ENCODE measurements at regions not wholly inside any gene's neighbourhood (a gene's known extent, or its start where the extent isn't known, plus 50 kb on each side); places are given as distances from the start of the nearest gene placed in this dataset.

DNA sequence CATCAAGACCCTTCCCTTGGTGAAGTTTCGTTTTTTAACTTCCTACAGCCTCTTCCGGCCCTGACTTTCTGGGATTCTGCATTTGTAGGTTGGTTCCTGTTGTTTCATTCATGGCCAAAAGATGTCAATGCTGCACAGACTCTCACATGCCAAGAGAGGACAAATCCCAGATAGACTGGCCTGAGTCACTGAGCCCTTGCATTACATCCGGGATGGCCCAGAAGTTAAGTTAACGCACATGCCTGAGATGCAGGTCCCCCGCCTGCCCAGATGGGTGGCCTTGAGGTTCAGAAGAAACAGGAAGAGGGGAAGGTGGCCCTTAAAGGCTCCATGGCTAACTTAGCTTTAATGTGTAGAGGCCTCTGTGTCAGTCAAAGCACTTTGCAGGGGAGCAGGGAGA is 51.6 kb upstream of the SRGAP3 start:
- DNase-seq: no peak

DNA sequence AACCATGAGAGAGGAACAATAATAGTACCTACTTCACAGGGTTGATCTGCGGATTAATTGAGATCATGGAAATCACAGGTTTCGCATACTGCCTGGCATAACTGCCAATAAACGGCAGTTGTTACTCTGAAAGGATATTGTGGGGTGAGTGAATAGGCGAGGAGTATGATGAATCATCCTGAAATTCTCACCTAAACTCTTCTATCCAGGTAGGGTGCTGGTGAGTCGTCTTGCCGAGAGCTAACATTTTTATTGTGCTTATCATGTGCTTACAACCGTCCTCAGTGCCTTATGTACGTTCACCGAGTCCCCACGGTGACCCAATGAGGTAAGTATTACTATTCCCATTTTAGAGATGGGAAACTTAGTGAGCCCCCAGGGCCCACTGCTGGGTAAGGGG is 52.4 kb upstream of the SRGAP3 start:
- no peak for DNase-seq

DNA sequence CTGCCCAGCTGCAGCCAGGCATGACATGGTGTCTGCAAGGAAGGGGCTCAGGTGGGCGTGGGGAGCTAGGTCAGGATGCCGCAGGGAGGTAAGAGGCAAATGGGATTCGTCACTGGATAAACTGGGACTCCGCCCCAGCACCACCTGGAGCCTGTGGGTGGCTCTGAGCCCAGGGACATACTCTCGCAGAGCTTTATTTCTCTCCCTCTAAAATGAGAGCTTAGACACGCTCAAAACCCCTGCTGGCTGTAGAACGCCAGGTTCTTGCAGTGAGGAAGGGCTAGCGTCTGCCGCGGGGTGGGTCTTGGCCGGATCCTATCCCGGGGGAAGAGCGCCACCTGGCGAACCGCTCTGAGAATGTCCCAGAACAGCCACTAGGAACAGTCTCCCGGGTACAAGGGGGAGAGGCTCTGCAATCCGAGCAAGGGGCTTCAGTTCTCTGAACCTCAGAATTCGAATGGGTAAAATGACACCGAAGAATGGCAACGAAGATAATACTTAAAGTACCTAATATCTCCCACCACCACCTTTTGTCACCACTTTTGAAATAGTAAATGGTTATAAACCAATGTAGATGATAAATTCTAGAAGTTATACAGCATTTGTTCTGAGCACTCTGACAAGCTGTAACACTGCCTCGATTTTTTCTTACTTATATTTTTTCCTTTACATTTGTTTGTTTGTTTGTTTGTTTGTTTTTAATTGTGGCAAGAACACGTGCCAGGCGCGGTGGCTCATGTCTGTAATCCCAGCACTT is 53.2 kb upstream of the SRGAP3 start:
- peak; percentile 89 for DNase-seq

DNA sequence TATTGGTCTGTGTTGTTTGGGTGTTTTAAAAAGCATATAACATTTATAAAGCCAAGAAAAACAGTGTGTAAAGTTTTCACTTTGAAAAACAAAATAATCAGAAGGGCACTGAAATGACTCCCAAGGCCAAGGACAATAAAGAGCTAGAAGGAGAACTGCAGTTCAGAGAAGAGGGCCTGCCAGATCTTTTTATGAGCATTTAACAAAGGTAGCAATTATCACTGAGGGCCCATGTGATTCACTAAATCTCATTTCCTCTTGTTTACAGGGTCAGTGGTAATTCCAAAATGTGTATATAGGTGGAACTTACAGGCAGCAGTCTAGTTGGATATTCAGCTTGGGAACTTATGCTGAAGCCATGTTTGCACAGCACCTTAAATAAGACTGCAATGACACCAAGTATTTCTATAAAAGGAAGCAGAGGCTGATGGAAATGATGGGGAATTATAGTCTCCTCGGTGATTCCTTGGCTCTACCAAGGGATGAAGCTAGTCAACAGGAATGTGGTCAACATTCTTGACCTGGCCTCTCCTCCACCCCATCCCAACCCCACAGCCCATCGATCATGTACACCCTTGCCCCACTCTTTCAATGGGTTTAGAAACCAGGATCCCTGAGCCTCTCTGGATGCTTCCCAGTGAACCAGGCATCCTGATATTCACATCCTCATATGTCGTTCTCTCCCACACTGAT is 54.4 kb upstream of the THUMPD3 start:
- DNase-seq: no peak

DNA sequence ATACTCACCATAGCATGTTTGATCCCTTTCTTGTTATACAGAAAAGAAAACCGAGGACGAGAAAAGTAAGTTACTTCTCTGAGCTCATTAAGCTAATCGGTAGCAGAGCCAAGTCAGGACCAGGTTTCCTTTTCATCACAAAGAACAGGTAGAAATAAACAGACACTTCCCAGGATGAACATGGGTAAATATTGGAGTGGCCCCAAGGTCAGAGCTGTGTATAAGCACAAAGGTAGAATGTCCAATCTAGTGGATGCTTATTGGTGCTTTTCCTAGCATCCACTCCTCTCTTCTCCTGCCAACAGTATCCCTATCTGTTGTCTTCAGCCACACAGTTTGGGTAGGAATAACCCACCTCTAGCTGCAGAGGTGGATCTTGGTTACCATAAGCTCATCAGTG is 52.8 kb upstream of the THUMPD3 start:
- DNase-seq: no peak

DNA sequence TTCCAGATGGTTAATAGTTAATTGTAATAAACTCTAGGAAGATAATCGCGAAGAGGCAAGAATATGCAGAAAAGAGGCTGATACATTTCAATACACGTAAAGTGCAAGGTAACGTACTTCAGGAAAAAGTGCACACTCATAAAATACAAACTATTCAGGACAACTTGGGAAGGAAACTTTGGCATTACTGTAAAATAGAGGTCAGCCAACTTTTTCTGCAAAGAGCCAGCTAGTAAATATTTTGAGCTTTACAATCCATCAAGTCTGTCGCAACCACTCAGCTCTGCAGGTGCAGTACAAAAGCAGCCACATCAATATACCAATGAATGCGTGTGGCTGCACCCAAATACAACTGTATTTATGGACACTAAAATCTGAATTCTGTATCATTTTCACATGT is 51.6 kb upstream of the THUMPD3 start:
- DNase-seq: no peak
